ENCODE measurements at regions not wholly inside any gene's neighbourhood (a gene's known extent, or its start where the extent isn't known, plus 50 kb on each side); places are given as distances from the start of the nearest gene placed in this dataset.

DNA sequence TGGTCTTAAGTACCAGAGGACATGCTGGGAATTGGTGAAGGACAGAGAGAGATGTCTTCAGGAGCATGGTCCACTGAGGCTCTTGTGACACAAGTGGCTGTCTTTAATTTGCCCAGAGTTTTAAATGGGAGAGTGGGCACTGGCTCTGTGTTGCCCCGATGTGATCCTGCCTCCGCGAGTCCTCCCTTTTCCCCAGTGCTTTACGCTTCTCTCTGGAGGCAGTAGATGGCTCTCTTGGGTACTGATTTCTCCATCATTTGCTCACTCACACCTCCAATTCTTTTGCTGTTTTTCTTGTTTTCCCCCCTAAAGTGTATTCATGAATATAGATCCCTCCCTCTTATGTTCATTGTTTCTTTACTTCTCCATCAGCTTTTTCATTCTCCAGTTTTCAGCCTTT, 74.3 kb downstream of the EMP1 start:
- RAD21 ChIA-PET (ENCODE audit: unreplicated experiment): no interaction called here
- no peak overlapping the region for H2AFZ ChIP-seq (ENCODE audit: control insufficient read depth, low read depth, low read length)
- H3K9ac ChIP-seq (ENCODE audit: control insufficient read depth, insufficient read depth, low read length): no peak overlapping the region
- no peaks in the 10 kb centered on the region; the same call in 2 of the 3 replicates for H3K9me3 ChIP-seq (replicated peaks; ENCODE audit: control insufficient read depth, insufficient read depth, low read length)
- H3K79me2 ChIP-seq (ENCODE audit: control insufficient read depth, insufficient read depth, low read length): no peaks in the 10 kb centered on the region
- no peak overlapping the region for H3K27ac ChIP-seq (ENCODE audit: control insufficient read depth, insufficient read depth)
- no peak for FAIRE-seq
- WGBS (ENCODE audit: insufficient coverage, insufficient replicate concordance, low lambda C conversion rate, missing lambda C conversion rate): 80% methylated on average over 4 of the region's 4 CpGs
- CTCF ChIA-PET: interaction anchor here (0.6 to 3.0 kb wide), 4 partner anchors 16 to 1196 kb away, joined by 3 to 12 read pairs (median 4); no protein-coding TSS in a partner anchor
- BruUV-seq (replicated peaks): no TSS peak
- no peak overlapping the region for H3K4me3 ChIP-seq
- TF ChIP-seq CREB1 (IDR thresholded peaks at IDR 0.05; ENCODE audit: low read depth) (no peak), HDGF (IDR thresholded peaks at IDR 0.05) (no peak), CHD4 (IDR thresholded peaks at IDR 0.05) (no peak), YBX1 (IDR thresholded peaks at IDR 0.05) (no peak), NR2C2 (IDR thresholded peaks at IDR 0.05; ENCODE audit: borderline replicate concordance, control insufficient read depth, insufficient read length, low read depth) (no peak), MTA2 (IDR thresholded peaks at IDR 0.05; ENCODE audit: low read depth) (no peak), E4F1 (IDR thresholded peaks at IDR 0.05; ENCODE audit: borderline replicate concordance, partially characterized antibody) (no peak), BCL11A (IDR thresholded peaks at IDR 0.05; ENCODE audit: low read depth, low read length) (no peak), BRCA1 (IDR thresholded peaks at IDR 0.05; ENCODE audit: low read depth, low read length) (no peak), ZNF274 (IDR thresholded peaks at IDR 0.05; ENCODE audit: insufficient read depth, insufficient read length) (no peak), SMAD1 (IDR thresholded peaks at IDR 0.05; ENCODE audit: low read depth, partially characterized antibody) (no peak), EP300 (IDR thresholded peaks at IDR 0.05; ENCODE audit: borderline replicate concordance in 1 of 2, control insufficient read depth in 1 of 2, low read depth in 2 of 2, low read length in 2 of 2) (no peak), PAX5 (IDR thresholded peaks at IDR 0.05; ENCODE audit: borderline replicate concordance, low read depth, low read length) (no peak), HDAC2 (IDR thresholded peaks at IDR 0.05) (no peak), MYB (IDR thresholded peaks at IDR 0.05; ENCODE audit: borderline replicate concordance, low read depth, low read length) (no peak), POLR2AphosphoS2 (IDR thresholded peaks at IDR 0.05; ENCODE audit: low read depth, low read length) (no peak), SREBF1 (IDR thresholded peaks at IDR 0.05; ENCODE audit: low read length) (no peak)
- TF ChIP-seq, protein P1, sequence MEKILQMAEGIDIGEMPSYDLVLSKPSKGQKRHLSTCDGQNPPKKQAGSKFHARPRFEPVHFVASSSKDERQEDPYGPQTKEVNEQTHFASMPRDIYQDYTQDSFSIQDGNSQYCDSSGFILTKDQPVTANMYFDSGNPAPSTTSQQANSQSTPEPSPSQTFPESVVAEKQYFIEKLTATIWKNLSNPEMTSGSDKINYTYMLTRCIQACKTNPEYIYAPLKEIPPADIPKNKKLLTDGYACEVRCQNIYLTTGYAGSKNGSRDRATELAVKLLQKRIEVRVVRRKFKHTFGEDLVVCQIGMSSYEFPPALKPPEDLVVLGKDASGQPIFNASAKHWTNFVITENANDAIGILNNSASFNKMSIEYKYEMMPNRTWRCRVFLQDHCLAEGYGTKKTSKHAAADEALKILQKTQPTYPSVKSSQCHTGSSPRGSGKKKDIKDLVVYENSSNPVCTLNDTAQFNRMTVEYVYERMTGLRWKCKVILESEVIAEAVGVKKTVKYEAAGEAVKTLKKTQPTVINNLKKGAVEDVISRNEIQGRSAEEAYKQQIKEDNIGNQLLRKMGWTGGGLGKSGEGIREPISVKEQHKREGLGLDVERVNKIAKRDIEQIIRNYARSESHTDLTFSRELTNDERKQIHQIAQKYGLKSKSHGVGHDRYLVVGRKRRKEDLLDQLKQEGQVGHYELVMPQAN (conservative IDR thresholded peaks at IDR 0.05): no peak
- TF ChIP-seq, protein P2, sequence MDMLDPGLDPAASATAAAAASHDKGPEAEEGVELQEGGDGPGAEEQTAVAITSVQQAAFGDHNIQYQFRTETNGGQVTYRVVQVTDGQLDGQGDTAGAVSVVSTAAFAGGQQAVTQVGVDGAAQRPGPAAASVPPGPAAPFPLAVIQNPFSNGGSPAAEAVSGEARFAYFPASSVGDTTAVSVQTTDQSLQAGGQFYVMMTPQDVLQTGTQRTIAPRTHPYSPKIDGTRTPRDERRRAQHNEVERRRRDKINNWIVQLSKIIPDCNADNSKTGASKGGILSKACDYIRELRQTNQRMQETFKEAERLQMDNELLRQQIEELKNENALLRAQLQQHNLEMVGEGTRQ (IDR thresholded peaks at IDR 0.05; ENCODE audit: borderline replicate concordance, low read depth, low read length): no peak
- in situ Hi-C loops (cut with MboI): no loop called here
- POLR2A ChIA-PET: no interaction called here
- intact Hi-C loops (cut with micrococcal nuclease; ENCODE audit: unreplicated experiment): loop anchor here (10.0 kb wide), 1 partner anchor 594 kb away; no protein-coding TSS in a partner anchor
- DNase-seq (ENCODE audit: low read depth, low spot score): no peak
- H4K20me1 ChIP-seq (ENCODE audit: control insufficient read depth, insufficient read depth): no peaks in the 10 kb centered on the region
- ATAC-seq: no peak
- no peaks in the 10 kb centered on the region for H3K36me3 ChIP-seq (ENCODE audit: control insufficient read depth in 2 of 2, insufficient read depth in 2 of 2, low read length in 1 of 2)
- no peak overlapping the region for H3K4me2 ChIP-seq (ENCODE audit: control insufficient read depth, insufficient read depth)
- no peaks in the 10 kb centered on the region for H3K4me1 ChIP-seq (ENCODE audit: control insufficient read depth, insufficient read depth, low read length)
- H3K27me3 ChIP-seq (replicated peaks in 1 of 2; ENCODE audit: control insufficient read depth in 2 of 2, insufficient read depth in 2 of 2, low read length in 1 of 2): peaks cover 0 to 3% of the 10 kb centered on the region in 2 experiments; a peak in 1 of 4 replicates
- SMC1A ChIA-PET (ENCODE audit: uncharacterized antibody, unreplicated experiment): no interaction called here

Measured in GM12878 (cell line).